Ishikawa (cell line): ENCODE measurements at regions not wholly inside any gene's neighbourhood (a gene's known extent, or its start where the extent isn't known, plus 50 kb on each side); places are given as distances from the start of the nearest gene placed in this dataset.

Source experiments
- CEBPB ChIP-seq: IDR thresholded peaks from 2 replicates; pipeline ENCODE4 v1.6.1; 2012
- CREB1 ChIP-seq: IDR thresholded peaks from 2 replicates; pipeline ENCODE4 v1.6.1; 2012; ENCODE audit warnings: low read depth
- EGR1 ChIP-seq: IDR thresholded peaks from 2 replicates; pipeline ENCODE4 v1.6.1; 2012
- EP300 ChIP-seq: IDR thresholded peaks from 2 replicates; pipeline ENCODE4 v1.6.1; 2012; ENCODE audit warnings: borderline replicate concordance
- FOXM1 ChIP-seq: IDR thresholded peaks from 2 replicates; pipeline ENCODE4 v1.6.1; 2012; ENCODE audit warnings: low read depth, borderline replicate concordance
- NFIC ChIP-seq: IDR thresholded peaks from 2 replicates; pipeline ENCODE4 v1.6.1; 2012
- RAD21 ChIP-seq: IDR thresholded peaks from 2 replicates; pipeline ENCODE4 v1.6.1; 2012; ENCODE audit warnings: low read depth
- TAF1 ChIP-seq: IDR thresholded peaks from 2 replicates; pipeline ENCODE4 v1.6.1; 2012; ENCODE audit warnings: low read depth, mild to moderate bottlenecking
- TCF12 ChIP-seq: IDR thresholded peaks from 2 replicates; pipeline ENCODE4 v1.6.1; 2012; ENCODE audit warnings: low read depth
- TEAD4 ChIP-seq: IDR thresholded peaks from 2 replicates; pipeline ENCODE4 v1.6.1; 2012
- ZBTB7A ChIP-seq: IDR thresholded peaks from 2 replicates; pipeline ENCODE4 v1.6.1; 2012; ENCODE audit warnings: low read depth
- TF ChIP-seq, protein P1 (sequence below): IDR thresholded peaks from 2 replicates; pipeline ENCODE4 v1.6.1; 2012
- TF ChIP-seq, protein P2 (sequence below): IDR thresholded peaks from 2 replicates; pipeline ENCODE4 v1.6.1; 2012
- TF ChIP-seq, protein P3 (sequence below): IDR thresholded peaks from 2 replicates; pipeline ENCODE4 v1.6.1; 2012; ENCODE audit warnings: low read depth, mild to moderate bottlenecking

DNA sequence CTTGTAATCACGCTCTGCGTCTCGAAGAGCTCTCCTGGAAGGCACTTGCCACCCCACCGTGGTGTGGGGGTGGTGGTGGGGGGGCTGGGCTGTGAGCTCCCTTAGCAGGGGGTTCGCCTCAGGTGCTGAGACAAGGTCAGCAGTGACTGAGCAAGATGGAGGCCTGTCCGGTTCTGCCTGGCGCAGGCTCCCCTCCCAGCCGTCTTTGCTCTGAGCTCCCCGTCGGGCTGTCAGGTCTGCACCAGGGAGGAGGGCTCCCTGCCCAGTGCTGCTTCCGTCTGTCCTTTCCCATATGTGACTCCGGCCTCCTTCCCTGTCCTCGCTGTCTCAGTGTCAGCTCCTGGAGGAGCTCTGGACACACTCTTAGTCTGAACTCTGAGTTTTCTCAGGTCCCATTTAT is 80.0 kb downstream of the PLXNA1 start:
- TF ChIP-seq EGR1, result no peak
- no peak for TF ChIP-seq TCF12
- no peak for TF ChIP-seq TAF1
- no peak for TF ChIP-seq CEBPB

DNA sequence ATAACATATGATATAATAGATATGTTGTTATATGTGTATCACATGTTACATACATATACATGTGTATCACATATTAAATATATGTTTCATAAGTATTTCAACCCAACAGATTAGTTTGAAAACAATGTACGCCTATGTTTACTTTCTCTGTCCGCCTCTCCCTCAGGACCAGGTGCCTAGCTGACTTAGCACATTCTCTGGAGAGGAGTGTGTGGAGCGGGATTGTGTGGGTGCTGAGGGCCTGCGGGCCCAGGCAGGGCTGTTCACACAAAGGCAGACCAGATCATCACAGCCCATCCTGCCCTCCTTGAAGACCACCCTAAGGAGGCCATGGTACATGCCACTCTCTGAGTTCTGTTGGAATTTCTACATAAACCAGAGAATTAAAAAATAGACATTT is 81.0 kb downstream of the PLXNA1 start:
- TF ChIP-seq ZBTB7A, result no peak
- no peak for TF ChIP-seq EP300
- no peak for TF ChIP-seq EGR1
- no peak for TF ChIP-seq CEBPB
- no peak for TF ChIP-seq TAF1
- no peak for TF ChIP-seq RAD21
- TF ChIP-seq, protein P1, sequence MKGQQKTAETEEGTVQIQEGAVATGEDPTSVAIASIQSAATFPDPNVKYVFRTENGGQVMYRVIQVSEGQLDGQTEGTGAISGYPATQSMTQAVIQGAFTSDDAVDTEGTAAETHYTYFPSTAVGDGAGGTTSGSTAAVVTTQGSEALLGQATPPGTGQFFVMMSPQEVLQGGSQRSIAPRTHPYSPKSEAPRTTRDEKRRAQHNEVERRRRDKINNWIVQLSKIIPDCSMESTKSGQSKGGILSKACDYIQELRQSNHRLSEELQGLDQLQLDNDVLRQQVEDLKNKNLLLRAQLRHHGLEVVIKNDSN, result no peak
- TF ChIP-seq, protein P2, sequence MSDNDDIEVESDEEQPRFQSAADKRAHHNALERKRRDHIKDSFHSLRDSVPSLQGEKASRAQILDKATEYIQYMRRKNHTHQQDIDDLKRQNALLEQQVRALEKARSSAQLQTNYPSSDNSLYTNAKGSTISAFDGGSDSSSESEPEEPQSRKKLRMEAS, result no peak
- TF ChIP-seq, protein P3, sequence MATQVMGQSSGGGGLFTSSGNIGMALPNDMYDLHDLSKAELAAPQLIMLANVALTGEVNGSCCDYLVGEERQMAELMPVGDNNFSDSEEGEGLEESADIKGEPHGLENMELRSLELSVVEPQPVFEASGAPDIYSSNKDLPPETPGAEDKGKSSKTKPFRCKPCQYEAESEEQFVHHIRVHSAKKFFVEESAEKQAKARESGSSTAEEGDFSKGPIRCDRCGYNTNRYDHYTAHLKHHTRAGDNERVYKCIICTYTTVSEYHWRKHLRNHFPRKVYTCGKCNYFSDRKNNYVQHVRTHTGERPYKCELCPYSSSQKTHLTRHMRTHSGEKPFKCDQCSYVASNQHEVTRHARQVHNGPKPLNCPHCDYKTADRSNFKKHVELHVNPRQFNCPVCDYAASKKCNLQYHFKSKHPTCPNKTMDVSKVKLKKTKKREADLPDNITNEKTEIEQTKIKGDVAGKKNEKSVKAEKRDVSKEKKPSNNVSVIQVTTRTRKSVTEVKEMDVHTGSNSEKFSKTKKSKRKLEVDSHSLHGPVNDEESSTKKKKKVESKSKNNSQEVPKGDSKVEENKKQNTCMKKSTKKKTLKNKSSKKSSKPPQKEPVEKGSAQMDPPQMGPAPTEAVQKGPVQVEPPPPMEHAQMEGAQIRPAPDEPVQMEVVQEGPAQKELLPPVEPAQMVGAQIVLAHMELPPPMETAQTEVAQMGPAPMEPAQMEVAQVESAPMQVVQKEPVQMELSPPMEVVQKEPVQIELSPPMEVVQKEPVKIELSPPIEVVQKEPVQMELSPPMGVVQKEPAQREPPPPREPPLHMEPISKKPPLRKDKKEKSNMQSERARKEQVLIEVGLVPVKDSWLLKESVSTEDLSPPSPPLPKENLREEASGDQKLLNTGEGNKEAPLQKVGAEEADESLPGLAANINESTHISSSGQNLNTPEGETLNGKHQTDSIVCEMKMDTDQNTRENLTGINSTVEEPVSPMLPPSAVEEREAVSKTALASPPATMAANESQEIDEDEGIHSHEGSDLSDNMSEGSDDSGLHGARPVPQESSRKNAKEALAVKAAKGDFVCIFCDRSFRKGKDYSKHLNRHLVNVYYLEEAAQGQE, result no peak
- no peak for TF ChIP-seq CREB1
- TF ChIP-seq FOXM1, result no peak
- TF ChIP-seq TCF12, result no peak
- no peak for TF ChIP-seq TEAD4
- TF ChIP-seq NFIC, result no peak

DNA sequence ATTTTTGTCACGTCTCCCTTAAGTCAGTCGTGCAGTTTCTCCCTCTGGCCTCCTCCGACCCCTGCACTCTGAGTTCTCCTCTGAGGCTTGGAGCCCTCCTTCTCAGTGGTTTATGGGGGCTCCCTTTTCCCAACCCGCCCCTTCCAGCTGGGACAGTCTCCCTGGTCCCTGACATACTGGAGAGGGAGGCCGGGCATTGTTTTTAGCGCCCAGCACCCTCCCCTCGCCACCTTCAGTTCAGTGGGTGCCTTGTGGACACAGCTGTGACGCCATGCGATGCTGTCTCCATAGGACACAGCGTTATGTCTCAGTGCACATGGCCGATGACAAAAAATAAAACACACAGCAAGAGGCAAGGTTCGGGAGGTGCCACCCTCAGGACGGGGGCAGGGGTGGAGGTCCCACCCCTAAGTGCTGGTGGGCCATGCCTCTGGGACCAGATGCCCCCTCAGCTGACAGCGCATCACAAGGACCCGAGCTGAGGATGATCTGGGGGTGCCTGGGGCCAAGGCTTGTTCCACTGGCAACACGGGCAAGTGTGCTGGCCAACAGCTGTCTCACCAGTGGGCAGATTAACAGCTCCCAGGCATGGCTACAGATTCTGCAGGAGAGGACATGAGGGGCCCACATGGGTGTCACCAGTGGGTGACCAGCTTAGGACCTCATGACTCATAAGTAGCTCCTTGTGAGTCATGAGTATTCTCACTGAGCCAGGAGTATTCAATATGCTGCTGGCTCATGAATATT is 81.6 kb downstream of the PLXNA1 start:
- TF ChIP-seq, protein P3, result no peak
- TF ChIP-seq, protein P2, result no peak
- TF ChIP-seq NFIC (no peak), ZBTB7A (no peak), RAD21 (no peak), EP300 (no peak), TEAD4 (no peak)

DNA sequence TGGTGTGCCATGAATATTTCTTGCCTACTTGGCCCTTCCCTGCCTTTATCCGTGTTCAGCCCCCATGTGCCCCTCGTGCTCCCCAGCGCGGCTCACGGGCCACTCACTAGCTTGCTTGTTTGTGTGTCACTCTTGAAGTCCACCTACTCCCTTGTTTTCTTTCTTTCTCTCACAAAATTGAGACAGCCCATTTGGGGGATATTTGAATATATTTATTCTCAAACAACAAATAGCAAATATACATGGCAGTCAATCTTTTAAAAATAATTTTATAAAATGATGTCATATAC is 82.2 kb downstream of the PLXNA1 start:
- TF ChIP-seq ZBTB7A (no peak), TEAD4 (no peak), NFIC (no peak), EP300 (no peak), TCF12 (no peak), EGR1 (no peak), TAF1 (no peak), CREB1 (no peak), RAD21 (no peak), FOXM1 (no peak)
- TF ChIP-seq, protein P2, result no peak
- TF ChIP-seq, protein P3, result no peak
- TF ChIP-seq, protein P1, result no peak
